ENCODE measurements at regions not wholly inside any gene's neighbourhood (a gene's known extent, or its start where the extent isn't known, plus 50 kb on each side); places are given as distances from the start of the nearest gene placed in this dataset.
A peak's percentile ranks its signal among the peaks of the same experiment; 100 is the strongest.

DNA sequence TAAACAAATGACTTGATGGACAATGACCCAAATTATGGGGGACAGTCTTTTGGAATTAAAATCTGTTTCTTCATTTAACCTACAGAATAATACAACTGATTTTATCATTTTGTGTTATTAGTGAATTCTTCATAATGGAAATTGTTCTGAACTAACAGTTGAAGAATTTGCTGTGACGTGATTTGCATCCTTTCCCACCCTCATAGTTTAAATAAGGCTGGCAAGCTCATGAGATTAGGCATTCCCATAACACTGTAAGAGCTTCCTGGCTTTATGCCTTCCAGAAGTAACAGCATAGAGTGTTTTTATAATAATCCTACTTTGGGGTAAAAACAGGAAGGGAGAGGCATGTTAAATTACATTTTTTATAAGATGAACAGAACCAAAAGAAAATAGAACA is 95.7 kb downstream of the ATP6V1G3 start:
- peak; percentile 58 for DNase-seq (ENCODE audit: low read depth)
- H3K4me3 ChIP-seq (ENCODE audit: low read length) = no peak overlapping the region
- TF ChIP-seq, protein P1, sequence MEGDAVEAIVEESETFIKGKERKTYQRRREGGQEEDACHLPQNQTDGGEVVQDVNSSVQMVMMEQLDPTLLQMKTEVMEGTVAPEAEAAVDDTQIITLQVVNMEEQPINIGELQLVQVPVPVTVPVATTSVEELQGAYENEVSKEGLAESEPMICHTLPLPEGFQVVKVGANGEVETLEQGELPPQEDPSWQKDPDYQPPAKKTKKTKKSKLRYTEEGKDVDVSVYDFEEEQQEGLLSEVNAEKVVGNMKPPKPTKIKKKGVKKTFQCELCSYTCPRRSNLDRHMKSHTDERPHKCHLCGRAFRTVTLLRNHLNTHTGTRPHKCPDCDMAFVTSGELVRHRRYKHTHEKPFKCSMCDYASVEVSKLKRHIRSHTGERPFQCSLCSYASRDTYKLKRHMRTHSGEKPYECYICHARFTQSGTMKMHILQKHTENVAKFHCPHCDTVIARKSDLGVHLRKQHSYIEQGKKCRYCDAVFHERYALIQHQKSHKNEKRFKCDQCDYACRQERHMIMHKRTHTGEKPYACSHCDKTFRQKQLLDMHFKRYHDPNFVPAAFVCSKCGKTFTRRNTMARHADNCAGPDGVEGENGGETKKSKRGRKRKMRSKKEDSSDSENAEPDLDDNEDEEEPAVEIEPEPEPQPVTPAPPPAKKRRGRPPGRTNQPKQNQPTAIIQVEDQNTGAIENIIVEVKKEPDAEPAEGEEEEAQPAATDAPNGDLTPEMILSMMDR (IDR thresholded peaks at IDR 0.05; ENCODE audit: insufficient read depth, low read depth, low read length, missing control alignments) = no peak

DNA sequence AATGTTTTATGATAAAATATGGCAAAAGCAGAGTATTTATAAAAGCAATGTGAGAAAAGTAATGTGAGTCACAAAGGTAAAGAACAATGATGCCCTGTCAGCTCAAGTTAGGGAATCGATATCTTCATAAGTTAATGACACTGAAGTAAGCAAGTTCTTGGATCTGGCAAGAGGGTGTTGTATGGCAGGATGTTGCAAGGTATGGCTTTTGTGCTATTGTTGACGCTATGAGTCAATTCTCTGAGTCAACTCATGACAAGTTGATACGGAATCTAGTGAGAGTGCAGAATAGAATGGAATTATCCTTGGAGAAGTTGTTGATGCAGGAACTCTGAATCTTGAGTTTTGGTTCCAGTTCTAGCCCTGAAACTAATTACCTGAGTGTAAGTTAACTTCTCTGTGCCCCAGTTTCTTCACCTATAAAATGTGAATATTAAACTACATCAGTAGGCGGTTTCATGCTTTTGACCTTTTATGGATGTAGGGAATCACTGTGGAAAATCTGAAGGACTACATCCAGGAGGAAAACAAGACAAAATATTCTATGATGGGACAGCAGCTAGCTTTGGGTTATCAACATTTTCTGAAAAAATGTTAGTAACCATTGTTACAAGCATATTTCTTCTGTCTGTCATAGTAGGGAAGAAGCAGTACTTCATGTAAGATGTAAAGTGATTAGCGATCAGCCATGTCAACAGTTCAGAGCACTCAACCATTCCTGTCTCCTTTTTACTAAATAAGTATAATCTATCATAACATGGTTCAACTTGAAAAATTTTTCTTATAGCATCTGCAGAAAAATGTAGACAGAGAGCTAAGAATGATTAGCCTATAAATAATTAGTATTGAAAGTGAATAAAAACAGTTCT is 96.9 kb downstream of the ATP6V1G3 start:
- H3K4me3 ChIP-seq (ENCODE audit: low read length) = no peak overlapping the region
- TF ChIP-seq, protein P1 (IDR thresholded peaks at IDR 0.05; ENCODE audit: insufficient read depth, low read depth, low read length, missing control alignments) = no peak
- DNase-seq (ENCODE audit: low read depth) = peak; percentile 99

DNA sequence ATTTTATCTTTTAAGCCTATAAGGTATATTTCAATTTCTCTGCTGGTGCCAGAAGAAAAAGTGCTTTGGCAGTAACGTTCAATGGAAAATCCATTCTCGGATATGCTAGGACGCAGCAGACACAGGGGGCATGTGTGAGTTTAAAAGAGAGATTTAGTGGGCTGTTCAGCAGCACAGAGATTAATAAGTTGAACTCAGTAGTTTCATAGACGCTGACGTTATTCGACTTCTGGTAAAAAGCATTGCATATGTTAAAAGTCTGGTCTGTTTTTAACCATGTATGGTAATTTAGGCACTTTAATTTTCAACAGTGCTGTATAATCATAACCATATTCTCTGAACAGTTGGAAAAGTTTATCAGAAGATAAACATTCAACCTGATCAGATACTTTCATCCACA is 99.6 kb downstream of the ATP6V1G3 start:
- H3K4me3 ChIP-seq (ENCODE audit: low read length) = no peak overlapping the region
- DNase-seq (ENCODE audit: low read depth) = no peak
- TF ChIP-seq, protein P1 (IDR thresholded peaks at IDR 0.05; ENCODE audit: insufficient read depth, low read depth, low read length, missing control alignments) = no peak

DNA sequence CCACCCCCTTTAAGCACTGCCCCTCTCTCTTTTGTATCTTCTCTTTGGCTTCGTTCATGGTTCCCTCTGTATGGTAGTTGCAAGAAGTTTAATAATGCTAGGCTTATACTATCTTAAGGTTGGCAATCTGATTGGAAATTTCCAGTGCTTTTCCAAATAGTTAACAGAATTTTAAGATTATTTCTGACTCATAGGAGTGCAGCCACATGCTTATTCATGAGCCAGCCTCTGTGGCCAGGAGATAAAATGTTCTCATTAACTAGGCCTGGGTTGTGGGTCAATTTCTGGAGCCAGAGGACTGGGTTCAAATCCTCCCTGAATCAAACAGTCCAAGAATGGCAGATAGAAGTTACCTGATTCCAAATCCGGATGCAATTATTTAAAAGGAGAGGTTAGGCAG is 103.1 kb downstream of the ATP6V1G3 start:
- no peak for DNase-seq (ENCODE audit: low read depth)
- TF ChIP-seq, protein P1 (IDR thresholded peaks at IDR 0.05; ENCODE audit: insufficient read depth, low read depth, low read length, missing control alignments) = no peak
- H3K4me3 ChIP-seq (ENCODE audit: low read length) = no peak overlapping the region

DNA sequence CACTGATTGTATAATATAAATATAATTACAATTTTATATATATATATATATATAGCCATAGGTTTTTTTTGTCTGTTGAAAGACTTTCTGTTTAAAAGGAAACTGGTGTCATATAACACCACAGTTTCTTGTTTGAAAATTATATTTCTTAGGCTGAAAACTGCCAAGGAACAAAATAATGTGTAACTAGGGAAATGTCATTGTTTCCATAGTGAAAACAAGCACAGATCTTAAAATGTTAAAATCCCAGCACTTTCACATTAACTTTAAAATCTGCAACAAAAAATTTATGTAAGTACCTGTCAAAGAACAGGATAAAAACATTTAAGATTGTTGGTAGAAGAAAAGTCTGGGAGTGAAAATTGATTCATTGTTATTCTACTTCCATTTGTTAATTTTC is 104.2 kb downstream of the ATP6V1G3 start:
- H3K4me3 ChIP-seq (ENCODE audit: low read length) = no peak overlapping the region
- DNase-seq (ENCODE audit: low read depth) = no peak
- TF ChIP-seq, protein P1 (IDR thresholded peaks at IDR 0.05; ENCODE audit: insufficient read depth, low read depth, low read length, missing control alignments) = no peak

DNA sequence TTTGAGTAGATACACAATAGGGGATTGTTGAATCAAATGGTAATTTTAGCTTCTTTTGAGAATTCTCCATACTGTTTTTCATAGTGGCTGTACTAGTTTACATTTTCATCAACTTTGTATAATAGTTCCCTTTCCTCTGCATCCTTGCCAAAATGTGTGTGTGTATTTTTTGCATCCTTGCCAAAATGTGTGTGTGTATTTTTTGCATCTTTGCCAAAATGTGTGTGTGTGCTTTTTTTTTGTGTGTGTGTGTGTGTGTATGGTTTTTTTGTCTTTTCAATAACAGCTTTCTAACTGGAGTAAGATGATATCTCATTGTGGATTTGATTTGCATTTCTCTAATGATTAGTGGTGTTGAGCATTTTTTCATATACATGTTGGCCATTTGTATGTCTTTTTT is 105.4 kb downstream of the ATP6V1G3 start:
- no peak overlapping the region for H3K4me3 ChIP-seq (ENCODE audit: low read length)
- TF ChIP-seq, protein P1 (IDR thresholded peaks at IDR 0.05; ENCODE audit: insufficient read depth, low read depth, low read length, missing control alignments) = no peak
- no peak for DNase-seq (ENCODE audit: low read depth)

DNA sequence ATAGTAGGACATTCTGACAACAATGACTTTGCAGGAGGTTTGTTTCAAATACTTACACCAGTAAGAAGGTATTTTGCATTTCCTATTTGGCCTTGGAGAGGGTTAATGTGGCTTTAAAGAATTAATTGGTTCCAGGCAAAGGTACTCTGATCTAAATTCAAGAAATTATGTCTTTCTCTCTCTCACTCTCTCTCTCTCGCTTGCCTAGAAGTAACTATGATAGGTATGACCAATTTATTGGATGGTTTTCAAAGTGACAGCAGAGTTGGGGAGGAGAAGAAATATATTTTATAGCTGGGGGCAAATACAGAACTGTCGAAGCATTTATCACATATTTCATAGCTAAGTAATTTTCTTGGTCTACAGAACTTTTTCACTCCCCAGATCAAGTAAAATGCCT is 116.0 kb downstream of the ATP6V1G3 start:
- TF ChIP-seq, protein P1 (IDR thresholded peaks at IDR 0.05; ENCODE audit: insufficient read depth, low read depth, low read length, missing control alignments) = no peak
- H3K4me3 ChIP-seq (ENCODE audit: low read length) = no peak overlapping the region
- no peak for DNase-seq (ENCODE audit: low read depth)
